GM12892 (cell line): ENCODE measurements at regions not wholly inside any gene's neighbourhood (a gene's known extent, or its start where the extent isn't known, plus 50 kb on each side); places are given as distances from the start of the nearest gene placed in this dataset.

ENCODE experiments used
- POLR2A ChIP-seq: IDR thresholded peaks from 2 replicates; pipeline ENCODE4 v1.6.1; 2011; ENCODE audit warnings: low read depth, low read length, control low read depth
- POLR2AphosphoS5 ChIP-seq: IDR thresholded peaks from 2 replicates; pipeline ENCODE4 v1.6.1; 2011; ENCODE audit warnings: low read depth, low read length, control low read depth
- TAF1 ChIP-seq: IDR thresholded peaks from 2 replicates; pipeline ENCODE4 v1.6.1; 2011; ENCODE audit warnings: low read depth, mild to moderate bottlenecking, control low read depth, low read length, borderline replicate concordance

DNA sequence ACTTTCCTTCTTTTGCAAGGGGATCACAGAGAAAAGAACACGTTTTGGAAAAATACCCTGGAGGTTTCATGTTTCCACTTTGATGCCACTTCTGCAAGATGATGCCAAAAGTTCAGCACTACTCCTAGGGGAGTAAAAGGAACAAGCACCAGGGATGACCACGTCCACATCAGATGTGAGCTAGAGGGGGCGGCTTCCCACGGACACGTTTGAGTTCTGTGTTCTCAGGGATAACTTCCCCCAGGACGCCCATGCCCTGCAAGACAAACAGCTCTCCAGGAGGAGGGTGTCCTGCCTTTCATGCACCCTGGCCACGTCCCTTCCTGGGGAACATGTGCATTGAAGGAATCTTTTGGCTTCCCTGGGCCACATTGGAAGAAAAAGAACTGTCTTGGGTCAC is 66.6 kb upstream of the TRIO start:
- no peak for TF ChIP-seq POLR2A
- no peak for TF ChIP-seq POLR2AphosphoS5
- no peak for TF ChIP-seq TAF1
